Gastroesophageal sphincter (tissue), 4 donors: ENCODE measurements at regions not wholly inside any gene's neighbourhood (a gene's known extent, or its start where the extent isn't known, plus 50 kb on each side); places are given as distances from the start of the nearest gene placed in this dataset.
"Not testable (repeated sequence)": the region's sequence is repeated elsewhere in the genome, so short reads cannot be mapped to it uniquely, and the experiment has no call there.

Experiments
- ATAC-seq: fragments of 150-250 bp; one replicate; pipeline ENCODE4 v1.9.1; 2016; ENCODE audit warnings: mild to moderate bottlenecking, moderate library complexity
- H3K27ac ChIP-seq, 4 donors: fragments of 200-600 bp; sonication (generic) in 3 of 4; 1 replicate in 3 of 4; 2 replicates in 1 of 4; pipeline ENCODE4 v1.5.1; 2016 to 2019
- H3K27me3 ChIP-seq: fragments of 200-600 bp; sonication (generic); one replicate; pipeline ENCODE4 v1.5.1; 2019
- H3K36me3 ChIP-seq, 2 donors: fragments of 200-600 bp; sonication (generic); one replicate each; pipeline ENCODE4 v1.5.1; 2019; ENCODE audit warnings: control low read depth in 1 of 2
- H3K4me1 ChIP-seq, 3 donors: fragments of 200-600 bp; sonication (generic); 1 replicate in 2 of 3; 2 replicates in 1 of 3; pipeline ENCODE4 v1.5.1; 2016 to 2019; ENCODE audit warnings: control low read depth in 2 of 3
- H3K4me3 ChIP-seq, 2 donors: fragments of 200-600 bp; sonication (generic); one replicate each; pipeline ENCODE4 v1.5.1; 2019; ENCODE audit warnings: mild to moderate bottlenecking in 1 of 2, moderate library complexity in 1 of 2
- H3K9me3 ChIP-seq, 3 donors: fragments of 200-600 bp; sonication (generic); one replicate each; pipeline ENCODE4 v1.5.1; 2017 to 2019; ENCODE audit warnings: control low read depth in 2 of 3
- EP300 ChIP-seq: sonication (generic); formaldehyde crosslinking; IDR thresholded peaks from one replicate; pipeline ENCODE4 v1.6.1; 2017; ENCODE audit warnings: antibody characterized with exemption, mild to moderate bottlenecking
- POLR2A ChIP-seq, 2 donors: fragments of 450-650 bp; IDR thresholded peaks; one replicate each; pipeline ENCODE4 v1.6.1; 2017; ENCODE audit warnings: antibody characterized with exemption in 2 of 2, mild to moderate bottlenecking in 2 of 2, moderate library complexity in 1 of 2
- POLR2AphosphoS5 ChIP-seq: sonication (generic); formaldehyde crosslinking; IDR thresholded peaks from one replicate; pipeline ENCODE4 v1.6.1; 2017; ENCODE audit warnings: antibody characterized with exemption
- WGBS, 2 donors: methylation state at CpG; one replicate each; pipeline ENCODE4 v1.1.5; 2018; ENCODE audit warnings: low coverage in 1 of 2; 5-methylcytosine and 5-hydroxymethylcytosine counted together
- TF ChIP-seq, protein P1 (sequence below), 4 experiments: fragments of 200-600 bp in 2 of 4; fragments of 450-650 bp in 2 of 4; sonication (generic) in 1 of 4; IDR thresholded peaks; one replicate each; pipeline ENCODE4 v1.5.1; 2017 to 2019; ENCODE audit warnings: antibody characterized with exemption in 4 of 4, mild to moderate bottlenecking in 2 of 4, moderate library complexity in 2 of 4

DNA sequence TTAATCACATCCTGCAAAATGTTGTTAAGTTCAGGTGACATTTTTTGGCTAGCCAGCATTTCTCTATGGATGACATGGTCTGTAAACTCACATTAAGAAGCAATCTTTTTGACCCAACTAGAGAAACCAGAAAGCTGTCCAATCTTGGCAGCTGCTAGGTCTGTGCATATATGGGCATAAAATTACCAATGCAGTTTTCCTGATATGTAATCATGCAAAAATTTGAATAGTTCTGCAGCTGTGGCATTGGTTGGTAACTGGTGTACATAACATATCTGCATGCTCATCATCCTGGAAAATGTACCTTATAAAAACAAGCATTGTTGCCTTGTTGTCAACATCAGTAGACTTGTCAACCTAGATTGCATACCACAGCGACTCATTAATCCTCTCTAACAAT lies 620.0 kb upstream of the LRFN5 start:
- Histone ChIP-seq H3K36me3 (no peaks in the 10 kb centered on the region), H3K9me3 (no peaks in the 10 kb centered on the region), H3K4me3 (no peak overlapping the region), H3K4me1 (no peaks in the 10 kb centered on the region), H3K27ac (no peak overlapping the region), H3K27me3 (no peaks in the 10 kb centered on the region)
- TF ChIP-seq, protein P1, sequence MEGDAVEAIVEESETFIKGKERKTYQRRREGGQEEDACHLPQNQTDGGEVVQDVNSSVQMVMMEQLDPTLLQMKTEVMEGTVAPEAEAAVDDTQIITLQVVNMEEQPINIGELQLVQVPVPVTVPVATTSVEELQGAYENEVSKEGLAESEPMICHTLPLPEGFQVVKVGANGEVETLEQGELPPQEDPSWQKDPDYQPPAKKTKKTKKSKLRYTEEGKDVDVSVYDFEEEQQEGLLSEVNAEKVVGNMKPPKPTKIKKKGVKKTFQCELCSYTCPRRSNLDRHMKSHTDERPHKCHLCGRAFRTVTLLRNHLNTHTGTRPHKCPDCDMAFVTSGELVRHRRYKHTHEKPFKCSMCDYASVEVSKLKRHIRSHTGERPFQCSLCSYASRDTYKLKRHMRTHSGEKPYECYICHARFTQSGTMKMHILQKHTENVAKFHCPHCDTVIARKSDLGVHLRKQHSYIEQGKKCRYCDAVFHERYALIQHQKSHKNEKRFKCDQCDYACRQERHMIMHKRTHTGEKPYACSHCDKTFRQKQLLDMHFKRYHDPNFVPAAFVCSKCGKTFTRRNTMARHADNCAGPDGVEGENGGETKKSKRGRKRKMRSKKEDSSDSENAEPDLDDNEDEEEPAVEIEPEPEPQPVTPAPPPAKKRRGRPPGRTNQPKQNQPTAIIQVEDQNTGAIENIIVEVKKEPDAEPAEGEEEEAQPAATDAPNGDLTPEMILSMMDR (IDR thresholded peaks at IDR 0.05): no peak
- TF ChIP-seq POLR2AphosphoS5 (no peak), POLR2A (IDR thresholded peaks at IDR 0.05) (no peak), EP300 (no peak)
- 80% methylated on average over 1 of the region's 1 CpG; no CpG with 5 or more reads in 1 of the 2 donors for WGBS, 2 donors
- no peak for ATAC-seq

DNA sequence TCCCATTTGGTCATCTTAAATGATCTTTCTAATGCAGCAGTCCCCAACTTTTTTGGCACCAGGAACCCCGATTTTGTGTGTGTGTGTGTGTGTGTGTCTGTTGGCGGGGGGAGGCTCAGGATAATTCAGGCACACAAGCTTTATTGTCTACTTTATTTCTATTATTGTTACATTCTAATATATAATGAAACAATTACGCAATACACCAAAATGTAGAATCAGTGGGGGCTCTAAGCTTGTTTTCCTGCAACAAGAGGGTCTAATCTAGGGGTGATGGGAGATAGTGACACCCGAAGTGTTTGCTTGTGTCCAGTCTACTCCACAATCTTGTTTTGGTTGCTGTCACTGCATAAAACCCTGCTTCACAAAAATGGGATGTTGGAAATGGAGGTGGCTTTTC lies 621.1 kb upstream of the LRFN5 start:
- H3K4me3 ChIP-seq: no peak overlapping the region
- ATAC-seq: no peak
- TF ChIP-seq POLR2A (IDR thresholded peaks at IDR 0.05) (no peak), EP300 (no peak), POLR2AphosphoS5 (no peak)
- TF ChIP-seq, protein P1 (IDR thresholded peaks at IDR 0.05): no peak
- H3K27ac ChIP-seq: no peak overlapping the region
- no peaks in the 10 kb centered on the region for H3K9me3 ChIP-seq
- H3K4me1 ChIP-seq: no peaks in the 10 kb centered on the region
- no peaks in the 10 kb centered on the region for H3K27me3 ChIP-seq
- WGBS, 2 donors: 71 to 76% methylated on average over 4 of the region's 4 CpGs
- no peaks in the 10 kb centered on the region for H3K36me3 ChIP-seq

DNA sequence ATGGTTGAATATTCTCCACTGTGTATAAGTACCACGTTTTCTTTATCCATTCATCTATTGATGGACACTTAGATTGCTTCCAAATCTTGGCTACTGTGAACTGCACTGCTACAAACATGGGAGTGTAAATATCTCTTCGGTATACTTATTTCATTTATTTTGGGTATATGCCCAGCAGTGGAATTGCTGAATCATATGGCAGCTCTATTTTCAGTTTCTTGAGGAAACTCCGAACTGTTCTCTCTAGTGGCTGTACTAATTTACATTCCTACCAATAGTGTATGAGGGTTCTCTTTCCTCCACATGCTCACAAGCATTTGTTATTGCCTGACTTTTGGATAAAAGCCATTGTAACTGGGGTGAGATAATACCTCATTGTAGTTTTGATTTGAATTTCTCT lies 623.1 kb upstream of the LRFN5 start:
- 44 to 49% methylated on average over 3 of the region's 3 CpGs for WGBS, 2 donors
- no peaks in the 10 kb centered on the region for H3K36me3 ChIP-seq
- H3K27ac ChIP-seq: no peak overlapping the region
- H3K4me1 ChIP-seq: no peaks in the 10 kb centered on the region
- H3K27me3 ChIP-seq: no peaks in the 10 kb centered on the region
- no peak overlapping the region for H3K4me3 ChIP-seq
- no peak for ATAC-seq
- TF ChIP-seq POLR2AphosphoS5 (no peak), POLR2A (IDR thresholded peaks at IDR 0.05) (no peak)
- no peaks in the 10 kb centered on the region for H3K9me3 ChIP-seq

DNA sequence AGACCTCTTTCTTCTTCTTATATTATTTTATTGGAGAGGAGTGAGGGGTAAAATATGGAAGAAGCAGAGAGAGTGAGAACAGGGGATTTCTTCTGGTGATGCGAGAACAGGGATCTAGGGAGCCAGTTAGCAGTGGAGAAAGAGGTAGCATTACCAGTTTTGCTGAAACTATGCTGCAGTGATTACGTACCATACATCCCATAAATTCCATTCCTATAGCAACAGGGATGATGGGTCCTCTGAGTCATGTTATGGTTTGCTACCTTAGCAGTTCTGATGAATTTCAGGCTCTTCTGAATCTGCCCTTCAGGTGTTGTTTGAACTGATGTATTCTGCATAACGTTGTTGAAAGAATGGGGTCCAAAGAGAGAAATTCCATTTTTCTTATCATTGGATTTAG lies 625.4 kb upstream of the LRFN5 start:
- no peak overlapping the region for H3K4me3 ChIP-seq
- no peaks in the 10 kb centered on the region for H3K27me3 ChIP-seq
- H3K36me3 ChIP-seq: no peaks in the 10 kb centered on the region
- H3K9me3 ChIP-seq: no peaks in the 10 kb centered on the region
- ATAC-seq: no peak
- 59 to 73% methylated on average over 3 of the region's 3 CpGs for WGBS, 2 donors
- TF ChIP-seq POLR2A (IDR thresholded peaks at IDR 0.05): no peak
- no peak for TF ChIP-seq EP300
- no peak for TF ChIP-seq POLR2AphosphoS5
- TF ChIP-seq, protein P1 (IDR thresholded peaks at IDR 0.05): no peak
- no peak overlapping the region for H3K27ac ChIP-seq
- H3K4me1 ChIP-seq: no peaks in the 10 kb centered on the region

DNA sequence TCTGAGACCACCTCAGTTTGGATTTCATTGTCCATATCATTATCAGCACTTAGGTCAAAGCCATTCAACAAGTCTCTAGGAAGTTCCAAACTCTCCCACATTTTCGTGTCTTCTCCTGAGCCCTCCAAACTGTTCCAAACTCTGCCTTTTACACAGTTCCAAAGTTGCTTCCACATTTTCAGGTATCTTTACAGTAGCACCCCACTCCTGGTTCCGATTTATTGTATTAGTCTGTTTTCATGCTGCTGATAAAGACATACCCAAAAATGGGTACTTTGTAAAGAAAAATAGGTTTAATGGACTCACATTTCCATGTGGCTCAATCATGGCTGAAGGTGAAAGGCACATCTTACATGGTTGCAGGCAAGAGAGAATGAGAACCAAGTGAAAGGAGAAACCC lies 646.4 kb upstream of the LRFN5 start:
- not testable (repeated sequence) for ATAC-seq, H3K27me3 ChIP-seq
- 36 to 71% methylated on average over 1 to 2 of the region's 2 CpGs for WGBS, 2 donors

DNA sequence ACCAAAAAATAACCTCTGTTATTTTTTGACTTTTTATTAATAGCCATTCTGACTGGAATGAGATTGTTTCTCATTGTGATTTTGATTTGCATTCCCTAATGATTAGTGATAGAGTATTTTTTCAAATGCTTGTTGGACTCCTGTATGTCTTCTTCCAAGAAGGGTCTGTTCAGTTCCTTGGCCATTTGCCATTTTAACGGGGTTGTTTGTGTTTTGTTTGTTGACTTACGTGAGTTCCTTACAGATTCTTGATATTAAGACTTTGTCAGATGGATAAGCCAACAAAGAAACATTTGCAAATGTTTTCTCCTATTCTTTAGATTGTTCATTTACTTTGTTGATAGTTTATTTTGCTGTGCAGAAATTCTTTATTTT lies 651.6 kb upstream of the LRFN5 start:
- WGBS, 2 donors: 44 to 63% methylated on average over 2 of the region's 2 CpGs
- no peak for ATAC-seq
- Histone ChIP-seq H3K4me3 (no peak overlapping the region), H3K27me3 (no peaks in the 10 kb centered on the region), H3K36me3 (no peaks in the 10 kb centered on the region), H3K4me1 (no peaks in the 10 kb centered on the region), H3K9me3 (peaks cover 0 to 7% (median 0%) of the 10 kb centered on the region in 3 donors), H3K27ac (no peak overlapping the region)
- TF ChIP-seq POLR2A (IDR thresholded peaks at IDR 0.05) (no peak), EP300 (no peak), POLR2AphosphoS5 (no peak)
- TF ChIP-seq, protein P1 (IDR thresholded peaks at IDR 0.05): no peak

More for the DNA sequence above, 646.4 kb upstream of the LRFN5 start:
- not testable (repeated sequence) for H3K36me3 ChIP-seq, H3K4me3 ChIP-seq, H3K27ac ChIP-seq, H3K4me1 ChIP-seq
- peaks cover 0 to 11% (median 0%) of the 10 kb centered on the region in 3 donors for H3K9me3 ChIP-seq

DNA sequence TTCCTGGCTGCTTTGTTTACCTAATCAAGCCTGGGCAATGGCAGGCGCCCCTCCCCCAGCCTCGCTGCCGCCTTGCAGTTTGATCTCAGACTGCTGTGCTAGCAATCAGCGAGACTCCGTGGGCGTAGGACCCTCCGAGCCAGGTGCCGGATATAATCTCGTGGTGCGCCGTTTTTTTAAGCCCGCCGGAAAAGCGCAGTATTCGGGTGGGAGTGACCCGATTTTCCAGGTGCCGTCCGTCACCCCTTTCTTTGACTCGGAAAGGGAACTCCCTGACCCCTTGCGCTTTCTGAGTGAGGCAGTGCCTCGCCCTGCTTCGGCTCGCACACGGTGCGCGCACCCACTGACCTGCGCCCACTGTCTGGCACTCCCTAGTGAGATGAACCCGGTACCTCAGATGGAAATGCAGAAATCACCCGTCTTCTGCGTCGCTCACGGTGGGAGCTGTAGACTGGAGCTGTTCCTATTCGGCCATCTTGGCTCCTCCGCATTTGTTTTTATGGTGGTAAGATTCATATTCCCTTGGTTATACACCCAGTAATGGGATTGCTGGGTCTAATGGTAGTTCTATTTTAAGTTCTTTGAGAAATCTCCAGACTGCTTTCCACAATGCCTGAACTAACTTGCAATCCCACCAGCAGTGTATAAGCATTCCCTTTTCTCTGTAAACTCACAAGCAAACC lies 652.1 kb upstream of the LRFN5 start:
- WGBS, 2 donors: 95 to 100% methylated on average over 3 to 11 of the region's 34 CpGs

More for the DNA sequence above, 652.1 kb upstream of the LRFN5 start:
- not testable (repeated sequence) for H3K4me3 ChIP-seq, H3K9me3 ChIP-seq, ATAC-seq, H3K27me3 ChIP-seq, H3K4me1 ChIP-seq, H3K27ac ChIP-seq, H3K36me3 ChIP-seq
